Mucosa of stomach (tissue), 1 donor: ENCODE measurements at regions not wholly inside any gene's neighbourhood (a gene's known extent, or its start where the extent isn't known, plus 50 kb on each side); places are given as distances from the start of the nearest gene placed in this dataset.
A peak's percentile ranks its signal among the peaks of the same experiment; 100 is the strongest.
"Not testable (repeated sequence)": the region's sequence is repeated elsewhere in the genome, so short reads cannot be mapped to it uniquely, and the experiment has no call there.

Experiments used
- H3K27me3 ChIP-seq: one replicate; pipeline ENCODE4 v1.7.0; 2013; ENCODE audit warnings: mild to moderate bottlenecking, low read length; ENCODE audit not compliant: control insufficient read depth, insufficient read depth
- H3K36me3 ChIP-seq: one replicate; pipeline ENCODE4 v1.7.0; 2013; ENCODE audit warnings: low read length; ENCODE audit not compliant: control insufficient read depth, insufficient read depth
- H3K4me1 ChIP-seq: one replicate; pipeline ENCODE4 v1.7.0; 2013; ENCODE audit warnings: mild to moderate bottlenecking, low read length; ENCODE audit not compliant: control insufficient read depth, insufficient read depth
- H3K4me3 ChIP-seq: one replicate; pipeline ENCODE4 v1.7.0; 2013; ENCODE audit warnings: low read length
- H3K9ac ChIP-seq: one replicate; pipeline ENCODE4 v1.7.0; 2013; ENCODE audit warnings: mild to moderate bottlenecking, low read length, moderate library complexity
- H3K9me3 ChIP-seq: one replicate; pipeline ENCODE4 v1.7.0; 2013; ENCODE audit warnings: mild to moderate bottlenecking, low read length, moderate library complexity; ENCODE audit not compliant: control insufficient read depth
- donor health status: Pancreatic carcinoma.

GRCh38 chr3:150324788-150325187, 83.3 kb upstream of the TSC22D2 start:
- Histone ChIP-seq H3K9me3 (no peaks in the 10 kb centered on the region), H3K4me3 (no peak overlapping the region), H3K27me3 (no peaks in the 10 kb centered on the region), H3K36me3 (no peaks in the 10 kb centered on the region), H3K4me1 (peaks cover 7% of the 10 kb centered on the region), H3K9ac (no peak overlapping the region)

- peaks cover 9% of the 10 kb centered on the region for H3K4me1 ChIP-seq
- H3K9me3 ChIP-seq: no peaks in the 10 kb centered on the region
- no peaks in the 10 kb centered on the region for H3K36me3 ChIP-seq
Observed at GRCh38 chr3:150324245-150324644, 83.9 kb upstream of the TSC22D2 start.

GRCh38 chr3:150323770-150324169, 84.3 kb upstream of the TSC22D2 start:
- no peak overlapping the region for H3K9ac ChIP-seq
- no peaks in the 10 kb centered on the region for H3K9me3 ChIP-seq
- H3K4me3 ChIP-seq: no peak overlapping the region
- peaks cover 10% of the 10 kb centered on the region for H3K4me1 ChIP-seq
- no peaks in the 10 kb centered on the region for H3K27me3 ChIP-seq
- no peaks in the 10 kb centered on the region for H3K36me3 ChIP-seq

More at GRCh38 chr3:150324245-150324644, 83.9 kb upstream of the TSC22D2 start:
- no peak overlapping the region for H3K4me3 ChIP-seq
- H3K27me3 ChIP-seq: no peaks in the 10 kb centered on the region
- no peak overlapping the region for H3K9ac ChIP-seq

- H3K36me3 ChIP-seq, H3K9ac ChIP-seq, H3K9me3 ChIP-seq, H3K4me1 ChIP-seq, H3K27me3 ChIP-seq, H3K4me3 ChIP-seq: not testable (repeated sequence)
Observed at GRCh38 chr3:150323091-150323490, 85.0 kb upstream of the TSC22D2 start.

GRCh38 chr3:150320971-150321370, 87.1 kb upstream of the TSC22D2 start:
- H3K4me3 ChIP-seq, H3K4me1 ChIP-seq, H3K9ac ChIP-seq, H3K27me3 ChIP-seq, H3K36me3 ChIP-seq, H3K9me3 ChIP-seq: not testable (repeated sequence)

GRCh38 chr3:150319900-150320299, 88.2 kb upstream of the TSC22D2 start:
- Histone ChIP-seq H3K27me3 (no peaks in the 10 kb centered on the region), H3K4me1 (peaks cover 18% of the 10 kb centered on the region), H3K9me3 (no peaks in the 10 kb centered on the region), H3K4me3 (no peak overlapping the region), H3K36me3 (no peaks in the 10 kb centered on the region), H3K9ac (no peak overlapping the region)

- peaks cover 30% of the 10 kb centered on the region for H3K4me1 ChIP-seq
- no peak overlapping the region for H3K4me3 ChIP-seq
- H3K36me3 ChIP-seq: no peaks in the 10 kb centered on the region
- no peaks in the 10 kb centered on the region for H3K9me3 ChIP-seq
- no peak overlapping the region for H3K9ac ChIP-seq
- no peaks in the 10 kb centered on the region for H3K27me3 ChIP-seq
Observed at GRCh38 chr3:150317469-150317868, 90.6 kb upstream of the TSC22D2 start.

GRCh38 chr3:150315721-150316120, 92.4 kb upstream of the TSC22D2 start:
- Histone ChIP-seq H3K36me3 (no peaks in the 10 kb centered on the region), H3K4me1 (peaks cover 35% of the 10 kb centered on the region), H3K9ac (no peak overlapping the region), H3K9me3 (no peaks in the 10 kb centered on the region), H3K27me3 (no peaks in the 10 kb centered on the region), H3K4me3 (no peak overlapping the region)

- H3K9me3 ChIP-seq: no peaks in the 10 kb centered on the region
- no peak overlapping the region for H3K4me3 ChIP-seq
- no peaks in the 10 kb centered on the region for H3K27me3 ChIP-seq
- peaks cover 36% of the 10 kb centered on the region for H3K4me1 ChIP-seq
- H3K36me3 ChIP-seq: no peaks in the 10 kb centered on the region
- peak overlapping the region; percentile 55 for H3K9ac ChIP-seq
Observed at GRCh38 chr3:150314248-150315004, 93.7 kb upstream of the TSC22D2 start.

GRCh38 chr3:150312018-150312657, 96.0 kb upstream of the TSC22D2 start:
- no peak overlapping the region for H3K4me3 ChIP-seq
- H3K9ac ChIP-seq: no peak overlapping the region
- no peaks in the 10 kb centered on the region for H3K36me3 ChIP-seq
- peaks cover 47% of the 10 kb centered on the region for H3K4me1 ChIP-seq
- H3K27me3 ChIP-seq: no peaks in the 10 kb centered on the region
- no peaks in the 10 kb centered on the region for H3K9me3 ChIP-seq

GRCh38 chr3:150311156-150311555, 96.9 kb upstream of the TSC22D2 start:
- Histone ChIP-seq H3K4me3 (no peak overlapping the region), H3K9me3 (no peaks in the 10 kb centered on the region), H3K4me1 (peaks cover 47% of the 10 kb centered on the region), H3K36me3 (no peaks in the 10 kb centered on the region), H3K27me3 (no peaks in the 10 kb centered on the region), H3K9ac (no peak overlapping the region)

- Histone ChIP-seq H3K36me3 (no peaks in the 10 kb centered on the region), H3K27me3 (no peaks in the 10 kb centered on the region), H3K9ac (no peak overlapping the region), H3K9me3 (no peaks in the 10 kb centered on the region), H3K4me1 (peaks cover 36% of the 10 kb centered on the region), H3K4me3 (no peak overlapping the region)
Observed at GRCh38 chr3:150309557-150309956, 98.5 kb upstream of the TSC22D2 start.
